Transverse colon (tissue), 4 donors: ENCODE measurements at regions not wholly inside any gene's neighbourhood (a gene's known extent, or its start where the extent isn't known, plus 50 kb on each side); places are given as distances from the start of the nearest gene placed in this dataset.

ENCODE experiments used
- DNase-seq: peaks from one replicate; pipeline ENCODE4 v3.0.0-alpha.2; 2019
- H3K27ac ChIP-seq, 4 donors: fragments of 200-600 bp; sonication (generic); 2 replicates each; pipeline ENCODE4 v1.5.1; 2016 to 2018; ENCODE audit warnings: inconsistent platforms in 4 of 4
- H3K27me3 ChIP-seq: fragments of 200-600 bp; sonication (generic); 2 replicates; pipeline ENCODE4 v1.5.1; 2017; ENCODE audit warnings: inconsistent platforms
- H3K36me3 ChIP-seq, 4 donors: fragments of 200-600 bp; sonication (generic); 2 replicates each; pipeline ENCODE4 v1.5.1; 2017 to 2019; ENCODE audit warnings: inconsistent platforms in 4 of 4
- H3K4me1 ChIP-seq, 4 donors: fragments of 200-600 bp; sonication (generic); 2 replicates each; pipeline ENCODE4 v1.5.1; 2017 to 2020; ENCODE audit warnings: inconsistent platforms in 4 of 4
- H3K4me3 ChIP-seq, 4 donors: fragments of 200-600 bp; sonication (generic); 1 replicate in 1 of 4; 2 replicates in 3 of 4; pipeline versions ENCODE4 v1.5.1 to v1.6.1; 2017 to 2019; ENCODE audit warnings: inconsistent platforms in 4 of 4
- H3K9me3 ChIP-seq, 2 donors: fragments of 200-600 bp; sonication (generic); 2 replicates each; pipeline ENCODE4 v1.5.1; 2017 to 2019; ENCODE audit warnings: inconsistent platforms in 2 of 2
- EP300 ChIP-seq: sonication (generic); formaldehyde crosslinking; IDR thresholded peaks from one replicate; pipeline ENCODE4 v1.6.1; 2017; ENCODE audit warnings: antibody characterized with exemption, low read depth
- POLR2A ChIP-seq: fragments of 450-650 bp; IDR thresholded peaks from one replicate; pipeline ENCODE4 v1.6.1; 2016; ENCODE audit warnings: antibody characterized with exemption, mild to moderate bottlenecking, moderate library complexity
- POLR2AphosphoS5 ChIP-seq, 3 donors: sonication (generic); formaldehyde crosslinking; IDR thresholded peaks; one replicate each; pipeline ENCODE4 v1.6.1; 2016; ENCODE audit warnings: antibody characterized with exemption in 3 of 3
- WGBS, 2 donors: methylation state at CpG; one replicate each; pipeline ENCODE4 v1.1.5; 2018; ENCODE audit warnings: low coverage in 1 of 2; 5-methylcytosine and 5-hydroxymethylcytosine counted together
- in situ Hi-C, 4 donors: fragments of 200-750 bp; cut with MboI; loops; one replicate each; pipeline versions ENCODE4 v1.15.0 to v1.15.1; 2017; ENCODE audit warnings: low sequenced_read_pairs in 3 of 4, low pct_ligation_motif_present in 1 of 4, low pct_unique_long_range_greater_than_20kb in 1 of 4
- intact Hi-C: fragments of 100-400 bp; cut with DNase I; formaldehyde crosslinking; loops from one replicate; pipeline ENCODE4 v1.15.1; 2023; ENCODE audit warnings: low total_unique reads
- TF ChIP-seq, protein P1 (sequence below), 5 experiments: fragments of 200-600 bp in 3 of 5; fragments of 450-650 bp in 2 of 5; sonication (generic) in 3 of 5; IDR thresholded peaks; 1 replicate in 2 of 5; 2 replicates in 3 of 5; pipeline ENCODE4 v1.5.1; 2016 to 2017; ENCODE audit warnings: antibody characterized with exemption in 5 of 5, inconsistent platforms in 3 of 5, mild to moderate bottlenecking in 2 of 5, moderate library complexity in 1 of 5

DNA sequence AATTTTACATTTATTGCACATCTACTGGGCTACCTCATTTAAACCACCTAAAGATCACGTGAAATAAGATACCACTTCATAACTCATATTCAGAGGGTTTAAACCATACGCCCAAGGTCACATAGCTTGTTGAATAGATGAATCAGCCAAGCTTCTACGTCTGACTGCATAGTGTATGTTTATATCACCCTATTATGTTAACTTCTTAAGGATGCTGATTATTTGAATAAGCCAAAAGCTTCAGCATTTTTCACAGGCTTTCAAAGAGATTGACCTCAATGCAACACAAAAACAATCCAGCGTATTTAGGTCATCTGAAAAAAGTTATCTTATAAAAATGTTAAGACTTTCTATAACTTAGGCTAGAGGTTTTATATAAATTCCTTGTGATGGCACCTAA is 373.8 kb downstream of the TGFB2 start:
- 71 to 77% methylated on average over 4 of the region's 4 CpGs for WGBS, 2 donors
- intact Hi-C loops (no loop called here), in situ Hi-C loops (no loop called here)
- TF ChIP-seq POLR2A (no peak), POLR2AphosphoS5 (IDR thresholded peaks at IDR 0.05) (no peak), EP300 (no peak)
- TF ChIP-seq, protein P1, sequence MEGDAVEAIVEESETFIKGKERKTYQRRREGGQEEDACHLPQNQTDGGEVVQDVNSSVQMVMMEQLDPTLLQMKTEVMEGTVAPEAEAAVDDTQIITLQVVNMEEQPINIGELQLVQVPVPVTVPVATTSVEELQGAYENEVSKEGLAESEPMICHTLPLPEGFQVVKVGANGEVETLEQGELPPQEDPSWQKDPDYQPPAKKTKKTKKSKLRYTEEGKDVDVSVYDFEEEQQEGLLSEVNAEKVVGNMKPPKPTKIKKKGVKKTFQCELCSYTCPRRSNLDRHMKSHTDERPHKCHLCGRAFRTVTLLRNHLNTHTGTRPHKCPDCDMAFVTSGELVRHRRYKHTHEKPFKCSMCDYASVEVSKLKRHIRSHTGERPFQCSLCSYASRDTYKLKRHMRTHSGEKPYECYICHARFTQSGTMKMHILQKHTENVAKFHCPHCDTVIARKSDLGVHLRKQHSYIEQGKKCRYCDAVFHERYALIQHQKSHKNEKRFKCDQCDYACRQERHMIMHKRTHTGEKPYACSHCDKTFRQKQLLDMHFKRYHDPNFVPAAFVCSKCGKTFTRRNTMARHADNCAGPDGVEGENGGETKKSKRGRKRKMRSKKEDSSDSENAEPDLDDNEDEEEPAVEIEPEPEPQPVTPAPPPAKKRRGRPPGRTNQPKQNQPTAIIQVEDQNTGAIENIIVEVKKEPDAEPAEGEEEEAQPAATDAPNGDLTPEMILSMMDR (IDR thresholded peaks at IDR 0.05), result no peak
- H3K4me3 ChIP-seq, result no peak overlapping the region
- H3K4me1 ChIP-seq, result no peaks in the 10 kb centered on the region
- H3K36me3 ChIP-seq, result no peaks in the 10 kb centered on the region
- H3K27me3 ChIP-seq, result no peaks in the 10 kb centered on the region
- H3K9me3 ChIP-seq, result no peaks in the 10 kb centered on the region
- no peak overlapping the region for H3K27ac ChIP-seq
- DNase-seq, result no peak

DNA sequence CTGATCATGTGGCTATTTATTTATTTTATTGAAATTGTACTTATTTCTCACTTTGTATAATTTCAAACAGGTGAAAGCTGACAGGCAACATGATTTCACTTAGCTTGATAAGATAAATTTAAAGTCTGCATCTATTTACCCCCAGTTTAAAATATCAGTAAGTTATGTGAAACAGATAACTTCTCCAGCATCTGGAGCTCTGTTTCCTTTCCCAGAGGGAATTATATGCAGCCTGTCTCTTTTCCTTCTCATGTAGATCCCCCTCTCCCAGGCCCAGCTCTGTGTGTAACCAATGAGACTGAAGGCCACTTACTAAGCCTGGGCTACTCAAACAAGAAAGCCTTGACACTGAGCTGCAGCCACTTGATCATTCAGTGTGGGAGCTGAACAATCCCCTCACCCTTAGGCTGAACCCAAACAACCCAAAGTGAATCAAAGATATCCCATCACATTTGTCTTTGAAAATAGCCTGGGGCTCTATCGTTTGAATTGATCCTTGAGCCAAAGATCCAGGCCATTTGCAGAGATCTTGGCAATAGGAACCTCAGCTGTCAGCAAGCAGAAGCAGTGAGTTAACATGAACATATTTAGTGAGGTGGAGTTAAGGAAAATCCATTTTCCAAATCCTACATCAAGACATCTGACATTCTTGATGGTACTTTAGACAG is 383.9 kb downstream of the TGFB2 start:
- Histone ChIP-seq H3K27ac (no peak overlapping the region), H3K36me3 (no peaks in the 10 kb centered on the region), H3K4me1 (no peaks in the 10 kb centered on the region), H3K4me3 (no peak overlapping the region), H3K9me3 (no peaks in the 10 kb centered on the region), H3K27me3 (no peaks in the 10 kb centered on the region)
- intact Hi-C loops (no loop called here), in situ Hi-C loops (no loop called here)
- no peak for TF ChIP-seq POLR2A
- no peak for TF ChIP-seq EP300
- TF ChIP-seq, protein P1 (IDR thresholded peaks at IDR 0.05), result no peak
- no peak for TF ChIP-seq POLR2AphosphoS5 (IDR thresholded peaks at IDR 0.05)
- WGBS, 2 donors, result 85% methylated on average over 1 of the region's 1 CpG; no CpG with 5 or more reads in 1 of the 2 donors
- no peak for DNase-seq

DNA sequence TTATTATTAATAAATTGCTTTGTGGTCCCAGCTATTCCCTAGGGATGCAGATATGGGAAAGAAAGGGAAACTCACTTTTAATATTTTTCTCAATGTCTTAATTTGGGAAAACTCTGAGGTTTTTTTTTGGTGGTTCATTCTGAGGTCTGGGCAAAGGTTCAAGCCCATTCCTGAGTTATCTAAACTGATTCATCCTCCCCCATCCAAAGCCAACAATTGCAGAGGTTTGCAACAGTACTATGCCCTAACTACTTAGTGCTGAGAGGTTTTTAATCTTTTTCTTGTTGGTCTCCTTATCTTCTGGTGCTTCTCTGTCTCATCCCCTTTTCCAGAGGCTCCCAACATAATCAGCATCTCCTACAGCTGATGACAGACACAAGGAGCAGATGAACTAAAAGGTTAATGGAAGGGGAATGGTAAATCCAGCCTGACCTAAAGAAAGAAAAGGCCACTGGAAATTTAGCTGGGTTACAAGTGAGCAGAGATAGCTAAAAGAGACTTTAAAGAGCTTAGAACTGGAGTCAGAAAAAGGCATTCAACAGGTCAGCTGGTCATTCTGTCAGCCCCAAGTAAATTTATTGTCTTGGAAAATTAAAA is 390.4 kb downstream of the TGFB2 start:
- Histone ChIP-seq H3K9me3 (no peaks in the 10 kb centered on the region), H3K4me3 (no peak overlapping the region), H3K4me1 (no peaks in the 10 kb centered on the region), H3K27ac (no peak overlapping the region), H3K36me3 (no peaks in the 10 kb centered on the region), H3K27me3 (no peaks in the 10 kb centered on the region)
- in situ Hi-C loops (no loop called here), intact Hi-C loops (no loop called here)
- no peak for TF ChIP-seq EP300
- no peak for DNase-seq

DNA sequence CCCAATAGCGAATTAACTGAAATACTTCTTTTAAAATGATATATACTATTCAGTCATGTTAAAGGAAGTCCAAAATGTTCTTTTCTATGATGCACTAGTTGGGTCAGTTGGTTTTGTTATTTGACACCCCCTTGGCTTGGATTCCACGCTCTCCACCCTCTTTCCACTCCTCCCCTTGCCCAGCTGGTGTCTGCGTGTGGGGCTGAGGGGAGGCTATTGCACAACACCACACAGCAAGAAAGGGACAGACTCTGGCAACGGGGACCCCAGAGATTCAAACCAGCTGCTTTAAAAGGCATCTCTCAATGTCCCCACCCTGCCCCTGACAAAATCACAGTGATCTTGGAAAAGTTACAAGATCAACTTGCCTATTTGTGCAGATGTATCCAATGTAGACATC is 394.3 kb downstream of the TGFB2 start:
- no peaks in the 10 kb centered on the region for H3K27me3 ChIP-seq
- no peak overlapping the region for H3K27ac ChIP-seq
- intact Hi-C loops (no loop called here), in situ Hi-C loops (no loop called here)
- no peak overlapping the region for H3K4me3 ChIP-seq
- TF ChIP-seq POLR2A (no peak), POLR2AphosphoS5 (IDR thresholded peaks at IDR 0.05) (no peak), EP300 (no peak)
- TF ChIP-seq, protein P1 (IDR thresholded peaks at IDR 0.05), result no peak
- WGBS, 2 donors, result 43 to 44% methylated on average over 3 to 4 of the region's 4 CpGs
- peak; percentile 8 for DNase-seq
- no peaks in the 10 kb centered on the region for H3K36me3 ChIP-seq
- no peaks in the 10 kb centered on the region for H3K9me3 ChIP-seq
- H3K4me1 ChIP-seq, result no peaks in the 10 kb centered on the region

DNA sequence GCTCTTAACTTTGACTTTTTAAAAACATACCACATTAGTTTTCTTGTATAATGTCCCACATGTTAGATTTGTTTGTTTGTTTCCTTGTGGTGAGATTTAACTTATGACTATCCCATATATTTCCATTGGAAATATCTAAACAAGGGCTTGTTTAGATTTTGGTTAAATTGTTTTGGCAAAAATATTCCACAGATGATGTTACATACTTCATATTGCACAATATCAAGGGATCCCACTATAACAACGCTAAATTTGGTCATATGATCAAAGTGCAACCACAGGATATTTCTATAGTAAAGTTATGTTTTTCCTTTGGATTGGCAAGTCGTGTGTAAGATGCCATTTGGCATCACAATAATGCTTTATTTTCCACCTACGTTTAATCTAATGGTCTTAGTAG is 396.7 kb downstream of the TGFB2 start:
- Histone ChIP-seq H3K36me3 (no peaks in the 10 kb centered on the region), H3K4me1 (no peaks in the 10 kb centered on the region), H3K27ac (no peak overlapping the region), H3K9me3 (peaks cover 0 to 4% of the 10 kb centered on the region in 2 donors), H3K4me3 (no peak overlapping the region), H3K27me3 (no peaks in the 10 kb centered on the region)
- in situ Hi-C loops (no loop called here), intact Hi-C loops (no loop called here)
- DNase-seq, result no peak
- 63 to 80% methylated on average over 3 of the region's 3 CpGs for WGBS, 2 donors
- TF ChIP-seq, protein P1 (IDR thresholded peaks at IDR 0.05), result no peak
- no peak for TF ChIP-seq POLR2AphosphoS5 (IDR thresholded peaks at IDR 0.05)
- TF ChIP-seq EP300, result no peak
- no peak for TF ChIP-seq POLR2A
